ENCODE measurements at regions not wholly inside any gene's neighbourhood (a gene's known extent, or its start where the extent isn't known, plus 50 kb on each side); places are given as distances from the start of the nearest gene placed in this dataset.

GRCh38 chr11:134890446-134890845 is 478.4 kb upstream of the B3GAT1 start:
- H3K9me3 ChIP-seq = peaks cover 0 to 6% (median 0%) of the 10 kb centered on the region in 3 donors
- peaks cover 54% of the 10 kb centered on the region for H3K27me3 ChIP-seq
- H3K36me3 ChIP-seq = no peaks in the 10 kb centered on the region
- TF ChIP-seq POLR2AphosphoS5 (IDR thresholded peaks at IDR 0.05) = no peak
- no peak for ATAC-seq
- WGBS, 2 donors (ENCODE audit: low coverage in 1 of 2) = 50 to 83% methylated on average over 1 to 3 of the region's 5 CpGs
- no peak overlapping the region for H3K4me3 ChIP-seq
- H3K27ac ChIP-seq = no peak overlapping the region
- H3K4me1 ChIP-seq = no peaks in the 10 kb centered on the region

GRCh38 chr11:134889832-134890231 is 477.8 kb upstream of the B3GAT1 start:
- Histone ChIP-seq H3K9me3 (peaks cover 0 to 6% (median 0%) of the 10 kb centered on the region in 3 donors), H3K4me1 (no peaks in the 10 kb centered on the region), H3K27me3 (peaks cover 57% of the 10 kb centered on the region), H3K36me3 (no peaks in the 10 kb centered on the region), H3K27ac (no peak overlapping the region), H3K4me3 (no peak overlapping the region)
- TF ChIP-seq POLR2AphosphoS5 (IDR thresholded peaks at IDR 0.05) (no peak), CTCF (IDR thresholded peaks at IDR 0.05) (no peak), EP300 (IDR thresholded peaks at IDR 0.05) (no peak), POLR2A (IDR thresholded peaks at IDR 0.05) (no peak)
- WGBS, 2 donors (ENCODE audit: low coverage in 1 of 2) = 77 to 88% methylated on average over 3 of the region's 6 CpGs
- ATAC-seq = no peak

- H3K4me3 ChIP-seq = no peak overlapping the region
- WGBS, 2 donors (ENCODE audit: low coverage in 1 of 2) = 50 to 83% methylated on average over 9 of the region's 10 CpGs
- no peaks in the 10 kb centered on the region for H3K4me1 ChIP-seq
- ATAC-seq = no peak
- no peak for TF ChIP-seq POLR2A (IDR thresholded peaks at IDR 0.05)
- TF ChIP-seq POLR2AphosphoS5 (IDR thresholded peaks at IDR 0.05) = no peak
- no peak for TF ChIP-seq EP300 (IDR thresholded peaks at IDR 0.05)
- no peak for TF ChIP-seq CTCF (IDR thresholded peaks at IDR 0.05)
- no peak overlapping the region for H3K27ac ChIP-seq
- H3K36me3 ChIP-seq = no peaks in the 10 kb centered on the region
- H3K27me3 ChIP-seq = peaks cover 66% of the 10 kb centered on the region
- peaks cover 0 to 6% (median 0%) of the 10 kb centered on the region in 3 donors for H3K9me3 ChIP-seq
Observed at GRCh38 chr11:134888821-134889220, 476.8 kb upstream of the B3GAT1 start.

- H3K4me3 ChIP-seq = no peak overlapping the region
- H3K27me3 ChIP-seq = peaks cover 67% of the 10 kb centered on the region
- no peaks in the 10 kb centered on the region for H3K4me1 ChIP-seq
- WGBS, 2 donors (ENCODE audit: low coverage in 1 of 2) = 20 to 59% methylated on average over 1 to 3 of the region's 4 CpGs
- TF ChIP-seq POLR2AphosphoS5 (IDR thresholded peaks at IDR 0.05) (no peak), CTCF (IDR thresholded peaks at IDR 0.05) (no peak), EP300 (IDR thresholded peaks at IDR 0.05) (no peak), POLR2A (IDR thresholded peaks at IDR 0.05) (no peak)
- no peak overlapping the region for H3K27ac ChIP-seq
- H3K36me3 ChIP-seq = no peaks in the 10 kb centered on the region
- ATAC-seq = no peak
- H3K9me3 ChIP-seq = peaks cover 0 to 6% (median 0%) of the 10 kb centered on the region in 3 donors
Observed at GRCh38 chr11:134887896-134888295, 475.9 kb upstream of the B3GAT1 start.

GRCh38 chr11:134883484-134883883 is 471.4 kb upstream of the B3GAT1 start:
- 61% methylated on average over 8 of the region's 8 CpGs; no CpG with 5 or more reads in 1 of the 2 donors for WGBS, 2 donors (ENCODE audit: low coverage in 1 of 2)
- Histone ChIP-seq H3K36me3 (no peaks in the 10 kb centered on the region), H3K27me3 (peaks cover 68% of the 10 kb centered on the region), H3K4me3 (no peak overlapping the region), H3K27ac (no peak overlapping the region), H3K4me1 (no peaks in the 10 kb centered on the region), H3K9me3 (no peaks in the 10 kb centered on the region)
- TF ChIP-seq EP300 (IDR thresholded peaks at IDR 0.05) = no peak
- no peak for TF ChIP-seq POLR2A (IDR thresholded peaks at IDR 0.05)
- TF ChIP-seq POLR2AphosphoS5 (IDR thresholded peaks at IDR 0.05) = no peak
- TF ChIP-seq CTCF (IDR thresholded peaks at IDR 0.05) = no peak
- no peak for ATAC-seq
